ENCODE measurements at regions not wholly inside any gene's neighbourhood (a gene's known extent, or its start where the extent isn't known, plus 50 kb on each side); places are given as distances from the start of the nearest gene placed in this dataset.

DNA sequence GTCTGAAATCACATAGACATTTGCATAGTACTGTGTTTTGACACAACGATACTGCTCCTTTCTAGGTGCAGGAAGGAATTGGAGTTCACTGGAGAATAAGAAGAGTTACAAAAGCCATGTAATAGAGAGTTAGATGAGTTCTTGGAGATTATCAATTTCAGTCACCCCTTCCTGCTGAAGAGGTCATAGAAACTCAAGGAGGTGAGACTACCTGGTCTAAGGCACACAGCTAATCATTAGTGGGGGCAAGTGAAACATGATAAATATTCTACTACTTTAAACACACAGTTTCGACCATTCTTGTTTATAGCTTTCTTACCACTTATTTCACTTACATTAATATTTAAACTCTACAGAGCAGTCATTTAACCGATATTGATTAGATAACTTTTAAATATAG lies 286.9 kb upstream of the NXPH2 start:
- TF ChIP-seq CTCF (IDR thresholded peaks at IDR 0.05), result no peak
- no peak for TF ChIP-seq SIN3A (IDR thresholded peaks at IDR 0.05; ENCODE audit: borderline replicate concordance, insufficient read depth, low read depth, low read length)
- TF ChIP-seq, protein P1, sequence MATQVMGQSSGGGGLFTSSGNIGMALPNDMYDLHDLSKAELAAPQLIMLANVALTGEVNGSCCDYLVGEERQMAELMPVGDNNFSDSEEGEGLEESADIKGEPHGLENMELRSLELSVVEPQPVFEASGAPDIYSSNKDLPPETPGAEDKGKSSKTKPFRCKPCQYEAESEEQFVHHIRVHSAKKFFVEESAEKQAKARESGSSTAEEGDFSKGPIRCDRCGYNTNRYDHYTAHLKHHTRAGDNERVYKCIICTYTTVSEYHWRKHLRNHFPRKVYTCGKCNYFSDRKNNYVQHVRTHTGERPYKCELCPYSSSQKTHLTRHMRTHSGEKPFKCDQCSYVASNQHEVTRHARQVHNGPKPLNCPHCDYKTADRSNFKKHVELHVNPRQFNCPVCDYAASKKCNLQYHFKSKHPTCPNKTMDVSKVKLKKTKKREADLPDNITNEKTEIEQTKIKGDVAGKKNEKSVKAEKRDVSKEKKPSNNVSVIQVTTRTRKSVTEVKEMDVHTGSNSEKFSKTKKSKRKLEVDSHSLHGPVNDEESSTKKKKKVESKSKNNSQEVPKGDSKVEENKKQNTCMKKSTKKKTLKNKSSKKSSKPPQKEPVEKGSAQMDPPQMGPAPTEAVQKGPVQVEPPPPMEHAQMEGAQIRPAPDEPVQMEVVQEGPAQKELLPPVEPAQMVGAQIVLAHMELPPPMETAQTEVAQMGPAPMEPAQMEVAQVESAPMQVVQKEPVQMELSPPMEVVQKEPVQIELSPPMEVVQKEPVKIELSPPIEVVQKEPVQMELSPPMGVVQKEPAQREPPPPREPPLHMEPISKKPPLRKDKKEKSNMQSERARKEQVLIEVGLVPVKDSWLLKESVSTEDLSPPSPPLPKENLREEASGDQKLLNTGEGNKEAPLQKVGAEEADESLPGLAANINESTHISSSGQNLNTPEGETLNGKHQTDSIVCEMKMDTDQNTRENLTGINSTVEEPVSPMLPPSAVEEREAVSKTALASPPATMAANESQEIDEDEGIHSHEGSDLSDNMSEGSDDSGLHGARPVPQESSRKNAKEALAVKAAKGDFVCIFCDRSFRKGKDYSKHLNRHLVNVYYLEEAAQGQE (IDR thresholded peaks at IDR 0.05; ENCODE audit: insufficient read depth in 1 of 2, low read depth in 2 of 2, low read length in 1 of 2), result no peak
- TF ChIP-seq POLR2AphosphoS5 (IDR thresholded peaks at IDR 0.05; ENCODE audit: low read depth, low read length), result no peak
